ENCODE measurements at regions not wholly inside any gene's neighbourhood (a gene's known extent, or its start where the extent isn't known, plus 50 kb on each side); places are given as distances from the start of the nearest gene placed in this dataset.

DNA sequence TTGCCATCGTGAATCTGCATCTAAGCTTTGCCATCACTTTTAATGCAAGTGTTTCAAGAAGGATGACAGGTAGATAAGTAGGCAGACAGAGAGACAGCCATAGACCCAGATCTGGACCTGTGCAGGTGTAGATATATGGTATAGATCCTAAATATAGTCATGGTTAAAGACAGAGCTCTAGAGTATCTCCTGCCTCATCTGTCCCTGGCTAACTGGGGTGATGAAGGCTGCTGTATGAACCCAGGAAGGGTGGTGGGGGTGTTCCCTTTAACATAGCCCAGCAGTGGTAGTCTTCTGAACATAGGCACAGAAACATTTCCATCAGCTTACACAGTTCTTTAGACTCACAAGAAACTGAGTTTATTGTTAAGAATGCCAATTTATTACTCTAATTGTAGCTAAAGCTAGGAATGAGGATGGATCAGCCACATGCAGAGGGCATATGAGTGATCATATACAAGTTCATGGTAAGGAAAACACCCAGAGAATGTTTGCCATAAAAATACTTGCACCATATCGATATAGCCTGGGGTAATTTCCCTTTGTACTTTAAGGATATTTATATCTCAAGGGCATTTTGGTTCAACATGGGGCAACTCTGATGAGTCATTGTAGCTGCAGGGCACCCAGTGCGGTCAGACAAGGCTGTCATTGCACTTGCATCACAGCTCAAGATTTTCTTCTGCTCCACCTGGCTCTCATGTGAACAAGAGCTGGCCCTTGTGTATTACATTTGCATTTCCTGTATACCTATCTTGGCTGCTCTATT is 587.2 kb downstream of the EPM2A start:
- no peak overlapping the region for H3K23ac ChIP-seq (ENCODE audit: insufficient read length, low read depth, low read length)
- H3K14ac ChIP-seq (ENCODE audit: insufficient read depth, low read length), result no peak overlapping the region
- no peak overlapping the region for H3K56ac ChIP-seq (ENCODE audit: insufficient read length, low read depth, low read length)
- H3K4me2 ChIP-seq (ENCODE audit: insufficient read depth, insufficient read length, low read length), result no peak overlapping the region
- H3K23me2 ChIP-seq (ENCODE audit: insufficient read length, low read depth, low read length, poor library complexity, severe bottlenecking), result no peaks in the 10 kb centered on the region
- TF ChIP-seq, protein P1, sequence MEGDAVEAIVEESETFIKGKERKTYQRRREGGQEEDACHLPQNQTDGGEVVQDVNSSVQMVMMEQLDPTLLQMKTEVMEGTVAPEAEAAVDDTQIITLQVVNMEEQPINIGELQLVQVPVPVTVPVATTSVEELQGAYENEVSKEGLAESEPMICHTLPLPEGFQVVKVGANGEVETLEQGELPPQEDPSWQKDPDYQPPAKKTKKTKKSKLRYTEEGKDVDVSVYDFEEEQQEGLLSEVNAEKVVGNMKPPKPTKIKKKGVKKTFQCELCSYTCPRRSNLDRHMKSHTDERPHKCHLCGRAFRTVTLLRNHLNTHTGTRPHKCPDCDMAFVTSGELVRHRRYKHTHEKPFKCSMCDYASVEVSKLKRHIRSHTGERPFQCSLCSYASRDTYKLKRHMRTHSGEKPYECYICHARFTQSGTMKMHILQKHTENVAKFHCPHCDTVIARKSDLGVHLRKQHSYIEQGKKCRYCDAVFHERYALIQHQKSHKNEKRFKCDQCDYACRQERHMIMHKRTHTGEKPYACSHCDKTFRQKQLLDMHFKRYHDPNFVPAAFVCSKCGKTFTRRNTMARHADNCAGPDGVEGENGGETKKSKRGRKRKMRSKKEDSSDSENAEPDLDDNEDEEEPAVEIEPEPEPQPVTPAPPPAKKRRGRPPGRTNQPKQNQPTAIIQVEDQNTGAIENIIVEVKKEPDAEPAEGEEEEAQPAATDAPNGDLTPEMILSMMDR (conservative IDR thresholded peaks at IDR 0.05), result no peak
- H3K4me1 Mint-ChIP-seq, result peaks cover 16 to 18% of the 10 kb centered on the region in 2 experiments
- no peak overlapping the region for H2BK120ac ChIP-seq (ENCODE audit: low read depth, low read length, poor library complexity, severe bottlenecking)
- no peak overlapping the region for H4K5ac ChIP-seq (ENCODE audit: insufficient read length, low read depth, low read length)
- no peak overlapping the region for H3K27ac ChIP-seq (ENCODE audit: insufficient read length, low read depth, low read length)
- H3K4ac ChIP-seq (ENCODE audit: low read depth, low read length), result no peak overlapping the region
- no peak overlapping the region for H2BK12ac ChIP-seq (ENCODE audit: insufficient read length, low read depth, low read length)
- H4K8ac ChIP-seq (replicated peaks; ENCODE audit: insufficient read length, low read depth, low read length), result no peak overlapping the region
- no peak overlapping the region for H3K27ac Mint-ChIP-seq
- H4K91ac ChIP-seq (ENCODE audit: insufficient read length, low read depth, low read length), result no peak overlapping the region
- no peaks in the 10 kb centered on the region for H3K27me3 Mint-ChIP-seq (ENCODE audit: low read depth)
- peaks cover 9% of the 10 kb centered on the region for H3K4me1 ChIP-seq (ENCODE audit: insufficient read depth, low read length)
- no peak overlapping the region for H2AK5ac ChIP-seq (ENCODE audit: insufficient read length, low read length)
- WGBS (ENCODE audit: extremely low coverage, insufficient read length, low lambda C conversion rate), result no CpG with 5 or more reads among the region's 3 CpGs
- no peak overlapping the region for H3K9ac ChIP-seq (ENCODE audit: extremely low read depth, insufficient read length, low read length)
- H3K18ac ChIP-seq (ENCODE audit: insufficient read length, low read depth, low read length), result no peak overlapping the region
- H2BK5ac ChIP-seq (ENCODE audit: insufficient read length, low read length), result no peak overlapping the region
- H3K36me3 Mint-ChIP-seq (ENCODE audit: insufficient read depth in 1 of 3, low read depth in 3 of 3), result no peaks in the 10 kb centered on the region
- no peak overlapping the region for H3T11ph ChIP-seq (ENCODE audit: low read length)
- no peak overlapping the region for H2BK20ac ChIP-seq (ENCODE audit: low read depth, low read length, poor library complexity, severe bottlenecking)
- H3K79me2 ChIP-seq (ENCODE audit: insufficient read depth, low read length), result no peaks in the 10 kb centered on the region
- no peak overlapping the region for H3K4me3 Mint-ChIP-seq
- H3K9me3 ChIP-seq (ENCODE audit: control insufficient read depth, low read depth, low read length), result no peaks in the 10 kb centered on the region
- no peaks in the 10 kb centered on the region for H3K9me3 Mint-ChIP-seq
- no peaks in the 10 kb centered on the region for H3K27me3 ChIP-seq (ENCODE audit: insufficient read depth, low read length)
- no peaks in the 10 kb centered on the region for H4K20me1 ChIP-seq (ENCODE audit: control insufficient read depth, insufficient read depth, insufficient read length)
- H2BK15ac ChIP-seq (ENCODE audit: low read depth, low read length), result no peak overlapping the region
- H3K79me1 ChIP-seq (ENCODE audit: insufficient read depth, low read depth, low read length, poor library complexity, severe bottlenecking), result no peaks in the 10 kb centered on the region
- DNase-seq, result no peak
- H2AFZ ChIP-seq (ENCODE audit: low read length), result no peak overlapping the region

Data from H9 (cell line).